ENCODE measurements at regions not wholly inside any gene's neighbourhood (a gene's known extent, or its start where the extent isn't known, plus 50 kb on each side); places are given as distances from the start of the nearest gene placed in this dataset.

- TF ChIP-seq, protein P1, sequence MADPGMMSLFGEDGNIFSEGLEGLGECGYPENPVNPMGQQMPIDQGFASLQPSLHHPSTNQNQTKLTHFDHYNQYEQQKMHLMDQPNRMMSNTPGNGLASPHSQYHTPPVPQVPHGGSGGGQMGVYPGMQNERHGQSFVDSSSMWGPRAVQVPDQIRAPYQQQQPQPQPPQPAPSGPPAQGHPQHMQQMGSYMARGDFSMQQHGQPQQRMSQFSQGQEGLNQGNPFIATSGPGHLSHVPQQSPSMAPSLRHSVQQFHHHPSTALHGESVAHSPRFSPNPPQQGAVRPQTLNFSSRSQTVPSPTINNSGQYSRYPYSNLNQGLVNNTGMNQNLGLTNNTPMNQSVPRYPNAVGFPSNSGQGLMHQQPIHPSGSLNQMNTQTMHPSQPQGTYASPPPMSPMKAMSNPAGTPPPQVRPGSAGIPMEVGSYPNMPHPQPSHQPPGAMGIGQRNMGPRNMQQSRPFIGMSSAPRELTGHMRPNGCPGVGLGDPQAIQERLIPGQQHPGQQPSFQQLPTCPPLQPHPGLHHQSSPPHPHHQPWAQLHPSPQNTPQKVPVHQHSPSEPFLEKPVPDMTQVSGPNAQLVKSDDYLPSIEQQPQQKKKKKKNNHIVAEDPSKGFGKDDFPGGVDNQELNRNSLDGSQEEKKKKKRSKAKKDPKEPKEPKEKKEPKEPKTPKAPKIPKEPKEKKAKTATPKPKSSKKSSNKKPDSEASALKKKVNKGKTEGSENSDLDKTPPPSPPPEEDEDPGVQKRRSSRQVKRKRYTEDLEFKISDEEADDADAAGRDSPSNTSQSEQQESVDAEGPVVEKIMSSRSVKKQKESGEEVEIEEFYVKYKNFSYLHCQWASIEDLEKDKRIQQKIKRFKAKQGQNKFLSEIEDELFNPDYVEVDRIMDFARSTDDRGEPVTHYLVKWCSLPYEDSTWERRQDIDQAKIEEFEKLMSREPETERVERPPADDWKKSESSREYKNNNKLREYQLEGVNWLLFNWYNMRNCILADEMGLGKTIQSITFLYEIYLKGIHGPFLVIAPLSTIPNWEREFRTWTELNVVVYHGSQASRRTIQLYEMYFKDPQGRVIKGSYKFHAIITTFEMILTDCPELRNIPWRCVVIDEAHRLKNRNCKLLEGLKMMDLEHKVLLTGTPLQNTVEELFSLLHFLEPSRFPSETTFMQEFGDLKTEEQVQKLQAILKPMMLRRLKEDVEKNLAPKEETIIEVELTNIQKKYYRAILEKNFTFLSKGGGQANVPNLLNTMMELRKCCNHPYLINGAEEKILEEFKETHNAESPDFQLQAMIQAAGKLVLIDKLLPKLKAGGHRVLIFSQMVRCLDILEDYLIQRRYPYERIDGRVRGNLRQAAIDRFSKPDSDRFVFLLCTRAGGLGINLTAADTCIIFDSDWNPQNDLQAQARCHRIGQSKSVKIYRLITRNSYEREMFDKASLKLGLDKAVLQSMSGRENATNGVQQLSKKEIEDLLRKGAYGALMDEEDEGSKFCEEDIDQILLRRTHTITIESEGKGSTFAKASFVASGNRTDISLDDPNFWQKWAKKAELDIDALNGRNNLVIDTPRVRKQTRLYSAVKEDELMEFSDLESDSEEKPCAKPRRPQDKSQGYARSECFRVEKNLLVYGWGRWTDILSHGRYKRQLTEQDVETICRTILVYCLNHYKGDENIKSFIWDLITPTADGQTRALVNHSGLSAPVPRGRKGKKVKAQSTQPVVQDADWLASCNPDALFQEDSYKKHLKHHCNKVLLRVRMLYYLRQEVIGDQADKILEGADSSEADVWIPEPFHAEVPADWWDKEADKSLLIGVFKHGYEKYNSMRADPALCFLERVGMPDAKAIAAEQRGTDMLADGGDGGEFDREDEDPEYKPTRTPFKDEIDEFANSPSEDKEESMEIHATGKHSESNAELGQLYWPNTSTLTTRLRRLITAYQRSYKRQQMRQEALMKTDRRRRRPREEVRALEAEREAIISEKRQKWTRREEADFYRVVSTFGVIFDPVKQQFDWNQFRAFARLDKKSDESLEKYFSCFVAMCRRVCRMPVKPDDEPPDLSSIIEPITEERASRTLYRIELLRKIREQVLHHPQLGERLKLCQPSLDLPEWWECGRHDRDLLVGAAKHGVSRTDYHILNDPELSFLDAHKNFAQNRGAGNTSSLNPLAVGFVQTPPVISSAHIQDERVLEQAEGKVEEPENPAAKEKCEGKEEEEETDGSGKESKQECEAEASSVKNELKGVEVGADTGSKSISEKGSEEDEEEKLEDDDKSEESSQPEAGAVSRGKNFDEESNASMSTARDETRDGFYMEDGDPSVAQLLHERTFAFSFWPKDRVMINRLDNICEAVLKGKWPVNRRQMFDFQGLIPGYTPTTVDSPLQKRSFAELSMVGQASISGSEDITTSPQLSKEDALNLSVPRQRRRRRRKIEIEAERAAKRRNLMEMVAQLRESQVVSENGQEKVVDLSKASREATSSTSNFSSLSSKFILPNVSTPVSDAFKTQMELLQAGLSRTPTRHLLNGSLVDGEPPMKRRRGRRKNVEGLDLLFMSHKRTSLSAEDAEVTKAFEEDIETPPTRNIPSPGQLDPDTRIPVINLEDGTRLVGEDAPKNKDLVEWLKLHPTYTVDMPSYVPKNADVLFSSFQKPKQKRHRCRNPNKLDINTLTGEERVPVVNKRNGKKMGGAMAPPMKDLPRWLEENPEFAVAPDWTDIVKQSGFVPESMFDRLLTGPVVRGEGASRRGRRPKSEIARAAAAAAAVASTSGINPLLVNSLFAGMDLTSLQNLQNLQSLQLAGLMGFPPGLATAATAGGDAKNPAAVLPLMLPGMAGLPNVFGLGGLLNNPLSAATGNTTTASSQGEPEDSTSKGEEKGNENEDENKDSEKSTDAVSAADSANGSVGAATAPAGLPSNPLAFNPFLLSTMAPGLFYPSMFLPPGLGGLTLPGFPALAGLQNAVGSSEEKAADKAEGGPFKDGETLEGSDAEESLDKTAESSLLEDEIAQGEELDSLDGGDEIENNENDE (IDR thresholded peaks at IDR 0.05; ENCODE audit: insufficient replicate concordance, low read length) = no peak
- TF ChIP-seq CTBP2 (IDR thresholded peaks at IDR 0.05; ENCODE audit: borderline replicate concordance, insufficient read depth, insufficient read length, low read length) = no peak
- TF ChIP-seq, protein P2, sequence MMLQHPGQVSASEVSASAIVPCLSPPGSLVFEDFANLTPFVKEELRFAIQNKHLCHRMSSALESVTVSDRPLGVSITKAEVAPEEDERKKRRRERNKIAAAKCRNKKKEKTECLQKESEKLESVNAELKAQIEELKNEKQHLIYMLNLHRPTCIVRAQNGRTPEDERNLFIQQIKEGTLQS (IDR thresholded peaks at IDR 0.05; ENCODE audit: insufficient read depth, low read depth, low read length) = no peak
- no peak for TF ChIP-seq NANOG (IDR thresholded peaks at IDR 0.05; ENCODE audit: insufficient read depth, low read depth, low read length, poor library complexity, severe bottlenecking)
- TF ChIP-seq SP4 (IDR thresholded peaks at IDR 0.05; ENCODE audit: low read length) = no peak
- no peak for TF ChIP-seq RNF2 (IDR thresholded peaks at IDR 0.05; ENCODE audit: borderline replicate concordance, low read depth, low read length, missing control alignments, poor library complexity, severe bottlenecking)
- no peak for TF ChIP-seq RFX5 (IDR thresholded peaks at IDR 0.05; ENCODE audit: borderline replicate concordance, low read depth, low read length)
- no peak for TF ChIP-seq JUND (IDR thresholded peaks at IDR 0.05; ENCODE audit: low read length)
These were observed 81.2 kb downstream of the TMEM18 start (continued) for GRCh38 chr2:595831-596592.
